GM23338 (cell line): ENCODE measurements at regions not wholly inside any gene's neighbourhood (a gene's known extent, or its start where the extent isn't known, plus 50 kb on each side); places are given as distances from the start of the nearest gene placed in this dataset.

Experiments used
- ATAC-seq: fragments of 200-7000 bp; cut with Tn5 transposase; 3 replicates; pipeline ENCODE4 v1.9.1; 2020
- DNase-seq: peaks from one replicate; pipeline ENCODE4 v3.0.0-alpha.2; 2015; ENCODE audit warnings: low spot score
- H2AFZ ChIP-seq: fragments of 200-600 bp; sonication (generic); 2 replicates; pipeline ENCODE4 v1.8.0; 2016; ENCODE audit warnings: antibody characterized with exemption, mild to moderate bottlenecking, moderate library complexity
- H3F3A ChIP-seq: fragments of 200-600 bp; sonication (generic); replicated peaks from 2 replicates; pipeline ENCODE4 v1.8.0; 2017; ENCODE audit warnings: antibody characterized with exemption, mixed run types, low read depth
- H3K27ac ChIP-seq: fragments of 200-600 bp; sonication (generic); 2 replicates; pipeline ENCODE4 v1.6.1; 2016; ENCODE audit warnings: low read depth
- H3K27me3 ChIP-seq: fragments of 200-600 bp; sonication (generic); 2 replicates; pipeline ENCODE4 v1.8.0; 2016; ENCODE audit warnings: mild to moderate bottlenecking, mixed run types, moderate library complexity; ENCODE audit not compliant: insufficient read depth
- H3K36me3 ChIP-seq: fragments of 200-600 bp; sonication (generic); 2 replicates; pipeline ENCODE4 v1.8.0; 2016; ENCODE audit warnings: mild to moderate bottlenecking; ENCODE audit not compliant: insufficient read depth
- H3K4me1 ChIP-seq: fragments of 200-600 bp; sonication (generic); 2 replicates; pipeline ENCODE4 v1.8.0; 2016; ENCODE audit warnings: mild to moderate bottlenecking, moderate library complexity; ENCODE audit not compliant: insufficient read depth
- H3K4me2 ChIP-seq: fragments of 200-600 bp; sonication (generic); 2 replicates; pipeline ENCODE4 v1.7.1; 2017; ENCODE audit warnings: mixed run types
- H3K4me3 ChIP-seq: fragments of 200-600 bp; sonication (generic); 2 replicates; pipeline ENCODE4 v1.6.1; 2016; ENCODE audit warnings: mixed run types
- H3K79me2 ChIP-seq: fragments of 200-600 bp; sonication (generic); replicated peaks from 2 replicates; pipeline ENCODE4 v1.8.0; 2017; ENCODE audit warnings: mild to moderate bottlenecking; ENCODE audit not compliant: insufficient read depth
- H3K9me2 ChIP-seq: fragments of 200-600 bp; sonication (generic); 2 replicates; pipeline ENCODE4 v1.8.0; 2017; ENCODE audit not compliant: insufficient read depth
- H4K20me1 ChIP-seq: fragments of 200-600 bp; sonication (generic); replicated peaks from 2 replicates; pipeline ENCODE4 v1.8.0; 2017; ENCODE audit warnings: mild to moderate bottlenecking; ENCODE audit not compliant: insufficient read depth
- H3K27ac Mint-ChIP-seq: 2 replicates; pipeline ENCODE4 v1.8.0; 2020; ENCODE audit warnings: inconsistent platforms, mild to moderate bottlenecking, moderate library complexity, mixed read lengths
- H3K27me3 Mint-ChIP-seq: 3 replicates; pipeline ENCODE4 v1.8.0; 2022; ENCODE audit warnings: low read depth, mild to moderate bottlenecking, moderate library complexity, mixed read lengths, inconsistent platforms; ENCODE audit not compliant: insufficient read depth, poor library complexity
- H3K36me3 Mint-ChIP-seq: 3 replicates; pipeline ENCODE4 v1.8.0; 2021; ENCODE audit warnings: low read depth, mild to moderate bottlenecking, inconsistent platforms, moderate library complexity, mixed read lengths
- H3K4me1 Mint-ChIP-seq: 3 replicates; pipeline ENCODE4 v1.8.0; 2020; ENCODE audit warnings: mild to moderate bottlenecking, inconsistent platforms, mixed read lengths
- H3K4me3 Mint-ChIP-seq: 3 replicates; pipeline ENCODE4 v1.8.0; 2021; ENCODE audit warnings: moderate library complexity, mild to moderate bottlenecking, inconsistent platforms, mixed read lengths
- H3K9me3 Mint-ChIP-seq: 3 replicates; pipeline ENCODE4 v1.8.0; 2020; ENCODE audit warnings: moderate library complexity, mild to moderate bottlenecking, inconsistent platforms, mixed read lengths
- CREB1 ChIP-seq: fragments of 250-450 bp; sonication (Bioruptor Pico); IDR thresholded peaks from 2 replicates; pipeline ENCODE4 v1.5.0; 2020; ENCODE audit warnings: low read depth, mild to moderate bottlenecking, moderate library complexity
- CTCF ChIP-seq, 2 experiments: fragments of 200-600 bp in 1 of 2; sonication (generic) in 1 of 2; conservative IDR thresholded peaks; 2 replicates each; pipeline versions ENCODE4 v1.5.1 to v1.6.1; 2016 to 2017; ENCODE audit warnings: antibody characterized with exemption in 2 of 2, low read depth in 2 of 2, mild to moderate bottlenecking in 2 of 2, moderate library complexity in 1 of 2
- EZH2 ChIP-seq: fragments of 200-600 bp; sonication (generic); IDR thresholded peaks from one replicate; pipeline ENCODE4 v1.8.0; 2017; ENCODE audit warnings: antibody characterized with exemption, mild to moderate bottlenecking, low read depth; ENCODE audit not compliant: unreplicated experiment
- EZH2phosphoT487 ChIP-seq: fragments of 200-600 bp; sonication (generic); IDR thresholded peaks from one replicate; pipeline ENCODE4 v1.8.1; 2018; ENCODE audit warnings: antibody characterized with exemption; ENCODE audit not compliant: unreplicated experiment
- NANOG ChIP-seq: IDR thresholded peaks from 2 replicates; pipeline ENCODE4 v1.6.1; 2016; ENCODE audit warnings: antibody characterized with exemption, borderline replicate concordance
- POLR2AphosphoS5 ChIP-seq: IDR thresholded peaks from 2 replicates; pipeline ENCODE4 v1.6.1; 2016; ENCODE audit warnings: antibody characterized with exemption, low read depth
- ZNF331 ChIP-seq: fragments of 250-450 bp; sonication (Bioruptor Pico); IDR thresholded peaks from 2 replicates; pipeline ENCODE4 v1.5.0; 2020; ENCODE audit warnings: low read depth, mild to moderate bottlenecking, moderate library complexity
- ZNF462 ChIP-seq: fragments of 250-450 bp; sonication (Bioruptor Pico); IDR thresholded peaks from 2 replicates; pipeline ENCODE4 v1.5.0; 2020; ENCODE audit warnings: mild to moderate bottlenecking, moderate library complexity
- TF ChIP-seq, protein P1 (sequence below): IDR thresholded peaks from 2 replicates; pipeline ENCODE4 v1.6.1; 2016; ENCODE audit warnings: antibody characterized with exemption

DNA sequence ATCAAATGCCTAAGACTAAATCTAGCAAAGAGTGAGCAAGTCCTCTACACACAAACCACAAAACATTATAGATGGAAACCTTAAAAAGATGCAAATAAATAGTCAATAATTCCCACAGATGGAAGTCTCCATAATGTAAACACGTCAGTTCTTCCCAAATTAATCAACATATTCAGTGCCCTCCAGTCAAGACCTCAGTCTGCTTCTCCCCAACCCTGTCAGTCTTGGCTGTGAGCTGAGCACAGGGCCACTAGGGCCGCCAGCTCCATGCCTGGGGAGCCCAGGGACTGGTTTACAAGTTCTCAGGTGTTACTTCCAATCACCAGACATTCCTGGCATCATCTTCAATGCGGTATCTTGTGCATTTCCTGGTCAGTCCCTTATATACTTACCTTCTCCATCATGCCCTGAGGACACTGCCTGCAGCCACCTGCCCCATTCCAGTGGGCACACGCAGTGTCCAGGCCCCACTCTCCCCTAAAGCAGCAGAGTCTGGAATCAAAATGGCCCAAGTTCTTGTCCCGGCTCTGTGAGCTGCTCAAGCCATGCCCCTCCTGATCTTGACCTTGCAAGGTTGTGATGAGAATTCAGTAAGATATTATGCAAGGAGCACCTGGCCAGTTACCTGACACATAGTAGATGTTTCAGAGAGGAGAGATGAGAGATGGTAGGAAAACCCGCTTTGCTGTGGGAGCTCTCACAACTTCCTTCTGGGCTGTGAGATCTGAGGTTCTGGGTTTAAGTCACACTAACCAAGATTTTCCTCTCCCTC is 207.9 kb upstream of the RAB6C start:
- Mint-ChIP-seq H3K27ac (no peak overlapping the region), H3K36me3 (no peaks in the 10 kb centered on the region), H3K4me3 (no peak overlapping the region), H3K9me3 (0 out of 3 replicates have a peak, but pooled peaks cover 4% of the 10 kb centered on the region), H3K27me3 (peaks cover 14% of the 10 kb centered on the region), H3K4me1 (no peaks in the 10 kb centered on the region)
- H3K79me2 ChIP-seq, result no peaks in the 10 kb centered on the region
- H3K36me3 ChIP-seq, result no peaks in the 10 kb centered on the region
- TF ChIP-seq, protein P1, sequence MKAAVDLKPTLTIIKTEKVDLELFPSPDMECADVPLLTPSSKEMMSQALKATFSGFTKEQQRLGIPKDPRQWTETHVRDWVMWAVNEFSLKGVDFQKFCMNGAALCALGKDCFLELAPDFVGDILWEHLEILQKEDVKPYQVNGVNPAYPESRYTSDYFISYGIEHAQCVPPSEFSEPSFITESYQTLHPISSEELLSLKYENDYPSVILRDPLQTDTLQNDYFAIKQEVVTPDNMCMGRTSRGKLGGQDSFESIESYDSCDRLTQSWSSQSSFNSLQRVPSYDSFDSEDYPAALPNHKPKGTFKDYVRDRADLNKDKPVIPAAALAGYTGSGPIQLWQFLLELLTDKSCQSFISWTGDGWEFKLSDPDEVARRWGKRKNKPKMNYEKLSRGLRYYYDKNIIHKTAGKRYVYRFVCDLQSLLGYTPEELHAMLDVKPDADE, result no peak
- TF ChIP-seq NANOG (no peak), ZNF462 (CRISPR knock-in tag) (no peak), EZH2phosphoT487 (no peak), CTCF (conservative IDR thresholded peaks at IDR 0.05; ENCODE audit: low read depth in 2 of 2) (no peak), CREB1 (CRISPR knock-in tag) (no peak), POLR2AphosphoS5 (no peak), EZH2 (no peak), ZNF331 (CRISPR knock-in tag) (no peak)
- H3K27me3 ChIP-seq, result no peaks in the 10 kb centered on the region
- H3K4me1 ChIP-seq, result no peaks in the 10 kb centered on the region
- no peaks in the 10 kb centered on the region for H4K20me1 ChIP-seq
- no peak overlapping the region for H3K4me2 ChIP-seq
- H3K27ac ChIP-seq, result no peak overlapping the region
- no peaks in the 10 kb centered on the region for H3K9me2 ChIP-seq
- DNase-seq, result no peak
- no peak overlapping the region for H3K4me3 ChIP-seq
- ATAC-seq, result no peak
- no peaks in the 10 kb centered on the region for H3F3A ChIP-seq
- H2AFZ ChIP-seq, result no peak overlapping the region
